GM12874 (cell line): ENCODE measurements at regions not wholly inside any gene's neighbourhood (a gene's known extent, or its start where the extent isn't known, plus 50 kb on each side); places are given as distances from the start of the nearest gene placed in this dataset.

ENCODE experiments used
- CTCF ChIP-seq: IDR thresholded peaks from 2 replicates; pipeline ENCODE4 v1.5.1; 2011; ENCODE audit warnings: low read depth, mild to moderate bottlenecking, control low read depth, low read length, moderate library complexity; ENCODE audit not compliant: insufficient read depth

- TF ChIP-seq CTCF: no peak
Observed at GRCh38 chr6:97468981-97469380, 186.0 kb upstream of the MMS22L start.

- no peak for TF ChIP-seq CTCF
Observed at GRCh38 chr6:97469451-97469850, 186.4 kb upstream of the MMS22L start.

- TF ChIP-seq CTCF: no peak
Observed at GRCh38 chr6:97470322-97470721, 187.3 kb upstream of the MMS22L start.

- no peak for TF ChIP-seq CTCF
Observed at GRCh38 chr6:97473979-97474378, 191.0 kb upstream of the MMS22L start.

- peak; percentile 81 for TF ChIP-seq CTCF
Observed at GRCh38 chr6:97497713-97498331, 214.8 kb upstream of the MMS22L start.

- no peak for TF ChIP-seq CTCF
Observed at GRCh38 chr6:97501853-97502252, 218.8 kb upstream of the MMS22L start.

- TF ChIP-seq CTCF: no peak
Observed at GRCh38 chr6:97508646-97509045, 225.6 kb upstream of the MMS22L start.
